ENCODE measurements at regions not wholly inside any gene's neighbourhood (a gene's known extent, or its start where the extent isn't known, plus 50 kb on each side); places are given as distances from the start of the nearest gene placed in this dataset.

DNA sequence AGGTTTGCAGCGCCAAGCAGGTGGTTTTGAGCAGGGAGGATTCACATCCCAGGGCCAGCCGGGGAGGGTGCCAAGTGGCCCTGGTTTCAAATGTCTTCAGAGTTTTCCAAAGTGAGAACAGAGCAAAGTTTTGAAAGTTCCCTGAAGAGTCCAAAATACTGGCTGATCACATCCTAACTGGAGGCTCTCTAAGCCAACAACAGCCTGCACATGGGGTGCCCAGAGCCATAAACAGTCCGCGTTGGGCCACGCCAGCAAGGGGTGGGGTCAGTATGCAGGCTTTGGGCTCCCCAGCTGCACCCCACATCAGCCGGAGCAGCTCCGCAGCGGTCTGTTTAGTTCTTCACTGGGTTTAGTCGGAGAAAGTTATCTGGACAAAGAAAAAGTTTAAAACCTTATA lies 150.9 kb downstream of the C16orf95 start:
- H3K4me3 ChIP-seq, result no peak overlapping the region
- POLR2A ChIA-PET, result no interaction called here
- CTCF ChIA-PET, result no interaction called here
- RAD21 ChIA-PET (ENCODE audit: unreplicated experiment), result no interaction called here
- no peaks in the 10 kb centered on the region for H3K36me3 ChIP-seq (ENCODE audit: control insufficient read depth in 2 of 2, insufficient read depth in 2 of 2, low read length in 1 of 2)
- H2AFZ ChIP-seq (ENCODE audit: control insufficient read depth, low read depth, low read length), result no peak overlapping the region
- in situ Hi-C loops (cut with MboI) (no loop called here), intact Hi-C loops (cut with micrococcal nuclease; ENCODE audit: unreplicated experiment) (no loop called here)
- H3K4me2 ChIP-seq (ENCODE audit: control insufficient read depth, insufficient read depth), result no peak overlapping the region
- H3K27me3 ChIP-seq (replicated peaks in 1 of 2; ENCODE audit: control insufficient read depth in 2 of 2, insufficient read depth in 2 of 2, low read length in 1 of 2), result no peaks in the 10 kb centered on the region
- H3K79me2 ChIP-seq (ENCODE audit: control insufficient read depth, insufficient read depth, low read length), result no peaks in the 10 kb centered on the region
- whole genome bisulfite sequencing (ENCODE audit: insufficient coverage, insufficient replicate concordance, low lambda C conversion rate, missing lambda C conversion rate), result 69% methylated on average over 9 of the region's 9 CpGs
- H3K4me1 ChIP-seq (ENCODE audit: control insufficient read depth, insufficient read depth, low read length), result no peaks in the 10 kb centered on the region
- no TSS peak for BruUV-seq (replicated peaks)
- H3K9me3 ChIP-seq (replicated peaks; ENCODE audit: control insufficient read depth, insufficient read depth, low read length), result no peaks in the 10 kb centered on the region
- H3K27ac ChIP-seq (ENCODE audit: control insufficient read depth, insufficient read depth), result no peak overlapping the region
- ATAC-seq, result no peak
- DNase-seq (ENCODE audit: low read depth, low spot score), result no peak
- FAIRE-seq, result no peak
- no peak overlapping the region for H3K9ac ChIP-seq (ENCODE audit: control insufficient read depth, insufficient read depth, low read length)
- H4K20me1 ChIP-seq (ENCODE audit: control insufficient read depth, insufficient read depth), result no peaks in the 10 kb centered on the region
- SMC1A ChIA-PET (ENCODE audit: uncharacterized antibody, unreplicated experiment), result no interaction called here
- no peak for TF ChIP-seq IKZF1 (conservative IDR thresholded peaks at IDR 0.05)
- no peak for TF ChIP-seq CBX3 (IDR thresholded peaks at IDR 0.05; ENCODE audit: borderline replicate concordance, low read depth)
- TF ChIP-seq, protein P1, sequence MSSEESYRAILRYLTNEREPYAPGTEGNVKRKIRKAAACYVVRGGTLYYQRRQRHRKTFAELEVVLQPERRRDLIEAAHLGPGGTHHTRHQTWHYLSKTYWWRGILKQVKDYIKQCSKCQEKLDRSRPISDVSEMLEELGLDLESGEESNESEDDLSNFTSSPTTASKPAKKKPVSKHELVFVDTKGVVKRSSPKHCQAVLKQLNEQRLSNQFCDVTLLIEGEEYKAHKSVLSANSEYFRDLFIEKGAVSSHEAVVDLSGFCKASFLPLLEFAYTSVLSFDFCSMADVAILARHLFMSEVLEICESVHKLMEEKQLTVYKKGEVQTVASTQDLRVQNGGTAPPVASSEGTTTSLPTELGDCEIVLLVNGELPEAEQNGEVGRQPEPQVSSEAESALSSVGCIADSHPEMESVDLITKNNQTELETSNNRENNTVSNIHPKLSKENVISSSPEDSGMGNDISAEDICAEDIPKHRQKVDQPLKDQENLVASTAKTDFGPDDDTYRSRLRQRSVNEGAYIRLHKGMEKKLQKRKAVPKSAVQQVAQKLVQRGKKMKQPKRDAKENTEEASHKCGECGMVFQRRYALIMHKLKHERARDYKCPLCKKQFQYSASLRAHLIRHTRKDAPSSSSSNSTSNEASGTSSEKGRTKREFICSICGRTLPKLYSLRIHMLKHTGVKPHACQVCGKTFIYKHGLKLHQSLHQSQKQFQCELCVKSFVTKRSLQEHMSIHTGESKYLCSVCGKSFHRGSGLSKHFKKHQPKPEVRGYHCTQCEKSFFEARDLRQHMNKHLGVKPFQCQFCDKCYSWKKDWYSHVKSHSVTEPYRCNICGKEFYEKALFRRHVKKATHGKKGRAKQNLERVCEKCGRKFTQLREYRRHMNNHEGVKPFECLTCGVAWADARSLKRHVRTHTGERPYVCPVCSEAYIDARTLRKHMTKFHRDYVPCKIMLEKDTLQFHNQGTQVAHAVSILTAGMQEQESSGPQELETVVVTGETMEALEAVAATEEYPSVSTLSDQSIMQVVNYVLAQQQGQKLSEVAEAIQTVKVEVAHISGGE (CRISPR knock-in tag; IDR thresholded peaks at IDR 0.05), result no peak
- no peak for TF ChIP-seq FOXM1 (IDR thresholded peaks at IDR 0.05; ENCODE audit: low read depth, low read length)
- TF ChIP-seq, protein P2, sequence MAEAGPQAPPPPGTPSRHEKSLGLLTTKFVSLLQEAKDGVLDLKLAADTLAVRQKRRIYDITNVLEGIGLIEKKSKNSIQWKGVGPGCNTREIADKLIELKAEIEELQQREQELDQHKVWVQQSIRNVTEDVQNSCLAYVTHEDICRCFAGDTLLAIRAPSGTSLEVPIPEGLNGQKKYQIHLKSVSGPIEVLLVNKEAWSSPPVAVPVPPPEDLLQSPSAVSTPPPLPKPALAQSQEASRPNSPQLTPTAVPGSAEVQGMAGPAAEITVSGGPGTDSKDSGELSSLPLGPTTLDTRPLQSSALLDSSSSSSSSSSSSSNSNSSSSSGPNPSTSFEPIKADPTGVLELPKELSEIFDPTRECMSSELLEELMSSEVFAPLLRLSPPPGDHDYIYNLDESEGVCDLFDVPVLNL (IDR thresholded peaks at IDR 0.05; ENCODE audit: low read depth, low read length), result no peak
- no peak for TF ChIP-seq SREBF2 (IDR thresholded peaks at IDR 0.05; ENCODE audit: low read length)
- TF ChIP-seq, protein P3, sequence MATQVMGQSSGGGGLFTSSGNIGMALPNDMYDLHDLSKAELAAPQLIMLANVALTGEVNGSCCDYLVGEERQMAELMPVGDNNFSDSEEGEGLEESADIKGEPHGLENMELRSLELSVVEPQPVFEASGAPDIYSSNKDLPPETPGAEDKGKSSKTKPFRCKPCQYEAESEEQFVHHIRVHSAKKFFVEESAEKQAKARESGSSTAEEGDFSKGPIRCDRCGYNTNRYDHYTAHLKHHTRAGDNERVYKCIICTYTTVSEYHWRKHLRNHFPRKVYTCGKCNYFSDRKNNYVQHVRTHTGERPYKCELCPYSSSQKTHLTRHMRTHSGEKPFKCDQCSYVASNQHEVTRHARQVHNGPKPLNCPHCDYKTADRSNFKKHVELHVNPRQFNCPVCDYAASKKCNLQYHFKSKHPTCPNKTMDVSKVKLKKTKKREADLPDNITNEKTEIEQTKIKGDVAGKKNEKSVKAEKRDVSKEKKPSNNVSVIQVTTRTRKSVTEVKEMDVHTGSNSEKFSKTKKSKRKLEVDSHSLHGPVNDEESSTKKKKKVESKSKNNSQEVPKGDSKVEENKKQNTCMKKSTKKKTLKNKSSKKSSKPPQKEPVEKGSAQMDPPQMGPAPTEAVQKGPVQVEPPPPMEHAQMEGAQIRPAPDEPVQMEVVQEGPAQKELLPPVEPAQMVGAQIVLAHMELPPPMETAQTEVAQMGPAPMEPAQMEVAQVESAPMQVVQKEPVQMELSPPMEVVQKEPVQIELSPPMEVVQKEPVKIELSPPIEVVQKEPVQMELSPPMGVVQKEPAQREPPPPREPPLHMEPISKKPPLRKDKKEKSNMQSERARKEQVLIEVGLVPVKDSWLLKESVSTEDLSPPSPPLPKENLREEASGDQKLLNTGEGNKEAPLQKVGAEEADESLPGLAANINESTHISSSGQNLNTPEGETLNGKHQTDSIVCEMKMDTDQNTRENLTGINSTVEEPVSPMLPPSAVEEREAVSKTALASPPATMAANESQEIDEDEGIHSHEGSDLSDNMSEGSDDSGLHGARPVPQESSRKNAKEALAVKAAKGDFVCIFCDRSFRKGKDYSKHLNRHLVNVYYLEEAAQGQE (IDR thresholded peaks at IDR 0.05; ENCODE audit: low read depth, low read length), result no peak
- no peak for TF ChIP-seq CHD1 (IDR thresholded peaks at IDR 0.05; ENCODE audit: low read depth, low read length)
- TF ChIP-seq HDGF (IDR thresholded peaks at IDR 0.05), result no peak
- TF ChIP-seq, protein P4, sequence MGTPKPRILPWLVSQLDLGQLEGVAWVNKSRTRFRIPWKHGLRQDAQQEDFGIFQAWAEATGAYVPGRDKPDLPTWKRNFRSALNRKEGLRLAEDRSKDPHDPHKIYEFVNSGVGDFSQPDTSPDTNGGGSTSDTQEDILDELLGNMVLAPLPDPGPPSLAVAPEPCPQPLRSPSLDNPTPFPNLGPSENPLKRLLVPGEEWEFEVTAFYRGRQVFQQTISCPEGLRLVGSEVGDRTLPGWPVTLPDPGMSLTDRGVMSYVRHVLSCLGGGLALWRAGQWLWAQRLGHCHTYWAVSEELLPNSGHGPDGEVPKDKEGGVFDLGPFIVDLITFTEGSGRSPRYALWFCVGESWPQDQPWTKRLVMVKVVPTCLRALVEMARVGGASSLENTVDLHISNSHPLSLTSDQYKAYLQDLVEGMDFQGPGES (IDR thresholded peaks at IDR 0.05), result no peak
- TF ChIP-seq POU2F2 (IDR thresholded peaks at IDR 0.05; ENCODE audit: borderline replicate concordance, low read depth, low read length), result no peak
- TF ChIP-seq, protein P5, sequence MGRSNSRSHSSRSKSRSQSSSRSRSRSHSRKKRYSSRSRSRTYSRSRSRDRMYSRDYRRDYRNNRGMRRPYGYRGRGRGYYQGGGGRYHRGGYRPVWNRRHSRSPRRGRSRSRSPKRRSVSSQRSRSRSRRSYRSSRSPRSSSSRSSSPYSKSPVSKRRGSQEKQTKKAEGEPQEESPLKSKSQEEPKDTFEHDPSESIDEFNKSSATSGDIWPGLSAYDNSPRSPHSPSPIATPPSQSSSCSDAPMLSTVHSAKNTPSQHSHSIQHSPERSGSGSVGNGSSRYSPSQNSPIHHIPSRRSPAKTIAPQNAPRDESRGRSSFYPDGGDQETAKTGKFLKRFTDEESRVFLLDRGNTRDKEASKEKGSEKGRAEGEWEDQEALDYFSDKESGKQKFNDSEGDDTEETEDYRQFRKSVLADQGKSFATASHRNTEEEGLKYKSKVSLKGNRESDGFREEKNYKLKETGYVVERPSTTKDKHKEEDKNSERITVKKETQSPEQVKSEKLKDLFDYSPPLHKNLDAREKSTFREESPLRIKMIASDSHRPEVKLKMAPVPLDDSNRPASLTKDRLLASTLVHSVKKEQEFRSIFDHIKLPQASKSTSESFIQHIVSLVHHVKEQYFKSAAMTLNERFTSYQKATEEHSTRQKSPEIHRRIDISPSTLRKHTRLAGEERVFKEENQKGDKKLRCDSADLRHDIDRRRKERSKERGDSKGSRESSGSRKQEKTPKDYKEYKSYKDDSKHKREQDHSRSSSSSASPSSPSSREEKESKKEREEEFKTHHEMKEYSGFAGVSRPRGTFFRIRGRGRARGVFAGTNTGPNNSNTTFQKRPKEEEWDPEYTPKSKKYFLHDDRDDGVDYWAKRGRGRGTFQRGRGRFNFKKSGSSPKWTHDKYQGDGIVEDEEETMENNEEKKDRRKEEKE (IDR thresholded peaks at IDR 0.05), result no peak
- TF ChIP-seq, protein P6, sequence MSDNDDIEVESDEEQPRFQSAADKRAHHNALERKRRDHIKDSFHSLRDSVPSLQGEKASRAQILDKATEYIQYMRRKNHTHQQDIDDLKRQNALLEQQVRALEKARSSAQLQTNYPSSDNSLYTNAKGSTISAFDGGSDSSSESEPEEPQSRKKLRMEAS (IDR thresholded peaks at IDR 0.05; ENCODE audit: low read depth, low read length), result no peak
